ENCODE measurements at regions not wholly inside any gene's neighbourhood (a gene's known extent, or its start where the extent isn't known, plus 50 kb on each side); places are given as distances from the start of the nearest gene placed in this dataset.

- Histone ChIP-seq H3K4me3 (ENCODE audit: low read depth in 2 of 2, low read length in 2 of 2) (no peak overlapping the region), H3K36me3 (ENCODE audit: control insufficient read depth, insufficient read depth, low read length) (no peaks in the 10 kb centered on the region), H3K9me3 (ENCODE audit: control insufficient read depth, insufficient read depth, low read depth, low read length) (no peaks in the 10 kb centered on the region), H3K4me1 (ENCODE audit: control insufficient read depth, insufficient read depth, low read length) (no peaks in the 10 kb centered on the region), H3K27ac (ENCODE audit: low read length) (no peak overlapping the region), H3K27me3 (ENCODE audit: control insufficient read depth, insufficient read depth, low read length) (peaks cover 30% of the 10 kb centered on the region; the same call in 1 of the 2 replicates)
- CTCF ChIA-PET: no interaction called here
- intact Hi-C loops (cut with micrococcal nuclease; ENCODE audit: unreplicated experiment) (no loop called here), in situ Hi-C loops (cut with HindIII; ENCODE audit: low pct_unique_long_range_greater_than_20kb, low sequenced_read_pairs) (no loop called here)
- no peak for ATAC-seq
- BruUV-seq (replicated peaks): no TSS peak
- TF ChIP-seq TCF7L2 (IDR thresholded peaks at IDR 0.05; ENCODE audit: low read depth, low read length): no peak
- TF ChIP-seq, protein P1, sequence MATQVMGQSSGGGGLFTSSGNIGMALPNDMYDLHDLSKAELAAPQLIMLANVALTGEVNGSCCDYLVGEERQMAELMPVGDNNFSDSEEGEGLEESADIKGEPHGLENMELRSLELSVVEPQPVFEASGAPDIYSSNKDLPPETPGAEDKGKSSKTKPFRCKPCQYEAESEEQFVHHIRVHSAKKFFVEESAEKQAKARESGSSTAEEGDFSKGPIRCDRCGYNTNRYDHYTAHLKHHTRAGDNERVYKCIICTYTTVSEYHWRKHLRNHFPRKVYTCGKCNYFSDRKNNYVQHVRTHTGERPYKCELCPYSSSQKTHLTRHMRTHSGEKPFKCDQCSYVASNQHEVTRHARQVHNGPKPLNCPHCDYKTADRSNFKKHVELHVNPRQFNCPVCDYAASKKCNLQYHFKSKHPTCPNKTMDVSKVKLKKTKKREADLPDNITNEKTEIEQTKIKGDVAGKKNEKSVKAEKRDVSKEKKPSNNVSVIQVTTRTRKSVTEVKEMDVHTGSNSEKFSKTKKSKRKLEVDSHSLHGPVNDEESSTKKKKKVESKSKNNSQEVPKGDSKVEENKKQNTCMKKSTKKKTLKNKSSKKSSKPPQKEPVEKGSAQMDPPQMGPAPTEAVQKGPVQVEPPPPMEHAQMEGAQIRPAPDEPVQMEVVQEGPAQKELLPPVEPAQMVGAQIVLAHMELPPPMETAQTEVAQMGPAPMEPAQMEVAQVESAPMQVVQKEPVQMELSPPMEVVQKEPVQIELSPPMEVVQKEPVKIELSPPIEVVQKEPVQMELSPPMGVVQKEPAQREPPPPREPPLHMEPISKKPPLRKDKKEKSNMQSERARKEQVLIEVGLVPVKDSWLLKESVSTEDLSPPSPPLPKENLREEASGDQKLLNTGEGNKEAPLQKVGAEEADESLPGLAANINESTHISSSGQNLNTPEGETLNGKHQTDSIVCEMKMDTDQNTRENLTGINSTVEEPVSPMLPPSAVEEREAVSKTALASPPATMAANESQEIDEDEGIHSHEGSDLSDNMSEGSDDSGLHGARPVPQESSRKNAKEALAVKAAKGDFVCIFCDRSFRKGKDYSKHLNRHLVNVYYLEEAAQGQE (IDR thresholded peaks at IDR 0.05; ENCODE audit: insufficient read depth in 1 of 2, low read depth in 2 of 2, low read length in 1 of 2): peak; percentile 97
- DNase-seq (ENCODE audit: low read depth, low spot score): no peak
- POLR2A ChIA-PET: no interaction called here
These were observed 118.1 kb downstream of the ENGASE start for GRCh38 chr17:79192503-79193351.

GRCh38 chr17:79191270-79191934 is 116.8 kb downstream of the ENGASE start:
- no peak overlapping the region for H3K4me3 ChIP-seq (ENCODE audit: low read depth in 2 of 2, low read length in 2 of 2)
- no peaks in the 10 kb centered on the region for H3K4me1 ChIP-seq (ENCODE audit: control insufficient read depth, insufficient read depth, low read length)
- CTCF ChIA-PET: interaction anchor here (0.6 to 1.7 kb wide), 2 partner anchors 194 to 201 kb away, joined by 3 to 5 read pairs; no protein-coding TSS in a partner anchor
- TF ChIP-seq TCF7L2 (IDR thresholded peaks at IDR 0.05; ENCODE audit: low read depth, low read length) (no peak), CTCF (IDR thresholded peaks at IDR 0.05) (no peak), POLR2AphosphoS5 (IDR thresholded peaks at IDR 0.05; ENCODE audit: low read depth, low read length) (no peak), SIN3A (IDR thresholded peaks at IDR 0.05; ENCODE audit: borderline replicate concordance, insufficient read depth, low read depth, low read length) (no peak)
- TF ChIP-seq, protein P1 (IDR thresholded peaks at IDR 0.05; ENCODE audit: insufficient read depth in 1 of 2, low read depth in 2 of 2, low read length in 1 of 2): no peak
- ATAC-seq (no peak), DNase-seq (ENCODE audit: low read depth, low spot score) (no peak)
- BruUV-seq (replicated peaks): no TSS peak
- H3K36me3 ChIP-seq (ENCODE audit: control insufficient read depth, insufficient read depth, low read length): no peaks in the 10 kb centered on the region
- H3K27me3 ChIP-seq (ENCODE audit: control insufficient read depth, insufficient read depth, low read length): peaks cover 32% of the 10 kb centered on the region; the same call in 1 of the 2 replicates
- no peaks in the 10 kb centered on the region for H3K9me3 ChIP-seq (ENCODE audit: control insufficient read depth, insufficient read depth, low read depth, low read length)
- POLR2A ChIA-PET: no interaction called here
- intact Hi-C loops (cut with micrococcal nuclease; ENCODE audit: unreplicated experiment): no loop called here
- in situ Hi-C loops (cut with HindIII; ENCODE audit: low pct_unique_long_range_greater_than_20kb, low sequenced_read_pairs): no loop called here
- H3K27ac ChIP-seq (ENCODE audit: low read length): no peak overlapping the region
